CD4-positive, alpha-beta memory T cell (primary cell): ENCODE measurements at regions not wholly inside any gene's neighbourhood (a gene's known extent, or its start where the extent isn't known, plus 50 kb on each side); places are given as distances from the start of the nearest gene placed in this dataset.
"Not testable (repeated sequence)": the region's sequence is repeated elsewhere in the genome, so short reads cannot be mapped to it uniquely, and the experiment has no call there.

Source experiments
- CTCF ChIA-PET: fragments of 350-600 bp; sonication (Branson Sonifier 250); formaldehyde crosslinking; loops from one replicate; lab custom pipeline; 2021; ENCODE audit warnings: inconsistent platforms; ENCODE audit not compliant: partially characterized antibody; lab: Charles Lee
- POLR2A ChIA-PET: fragments of 350-600 bp; sonication (Branson Sonifier 250); formaldehyde crosslinking; loops from one replicate; lab custom pipeline; 2021; ENCODE audit not compliant: partially characterized antibody; lab: Charles Lee
- DNase-seq, 5 donors: peaks; one replicate each; pipeline versions ENCODE4 v3.0.0 to v3.0.0-alpha.2; 2020 to 2022; ENCODE audit warnings: mixed read lengths in 1 of 5
- H3K27ac ChIP-seq: one replicate; pipeline ENCODE4 v1.7.0; 2013; ENCODE audit warnings: low read depth, low read length
- H3K27me3 ChIP-seq: 2 replicates; pipeline ENCODE4 v1.7.0; 2013; ENCODE audit warnings: mild to moderate bottlenecking, low read length, moderate library complexity; ENCODE audit not compliant: insufficient read depth
- H3K36me3 ChIP-seq: 2 replicates; pipeline ENCODE4 v1.7.0; 2013; ENCODE audit warnings: mild to moderate bottlenecking, low read length, moderate library complexity; ENCODE audit not compliant: insufficient read depth
- H3K4me1 ChIP-seq: 2 replicates; pipeline ENCODE4 v1.7.0; 2013; ENCODE audit warnings: mild to moderate bottlenecking, low read length, moderate library complexity; ENCODE audit not compliant: insufficient read depth
- H3K4me3 ChIP-seq, 2 donors: one replicate each; pipeline ENCODE4 v1.7.0; 2013; ENCODE audit warnings: low read length in 2 of 2, mild to moderate bottlenecking in 1 of 2
- H3K9me3 ChIP-seq, 2 donors: one replicate each; pipeline ENCODE4 v1.7.0; 2013; ENCODE audit warnings: low read length in 2 of 2, control low read depth in 1 of 2; ENCODE audit not compliant: control insufficient read depth in 1 of 2
- H3K27ac Mint-ChIP-seq, 7 donors: one replicate each; pipeline ENCODE4 v1.8.0; 2020 to 2021; ENCODE audit warnings: mixed read lengths in 7 of 7, mild to moderate bottlenecking in 6 of 7, inconsistent platforms in 3 of 7, moderate library complexity in 3 of 7
- H3K27me3 Mint-ChIP-seq, 2 donors: one replicate each; pipeline ENCODE4 v1.8.0; 2020 to 2021; ENCODE audit warnings: mixed read lengths in 2 of 2
- H3K36me3 Mint-ChIP-seq, 2 donors: one replicate each; pipeline ENCODE4 v1.8.0; 2020 to 2021; ENCODE audit warnings: mixed read lengths in 2 of 2, inconsistent platforms in 1 of 2, mild to moderate bottlenecking in 1 of 2
- H3K4me1 Mint-ChIP-seq, 4 donors: one replicate each; pipeline ENCODE4 v1.8.0; 2020 to 2021; ENCODE audit warnings: mixed read lengths in 4 of 4, mild to moderate bottlenecking in 1 of 4
- H3K4me3 Mint-ChIP-seq, 8 donors: one replicate each; pipeline ENCODE4 v1.8.0; 2020 to 2021; ENCODE audit warnings: mixed read lengths in 8 of 8, mild to moderate bottlenecking in 7 of 8, moderate library complexity in 6 of 8, inconsistent platforms in 3 of 8
- H3K9me3 Mint-ChIP-seq, 8 donors: one replicate each; pipeline ENCODE4 v1.8.0; 2020 to 2021; ENCODE audit warnings: mixed read lengths in 8 of 8, mild to moderate bottlenecking in 5 of 8, inconsistent platforms in 3 of 8, moderate library complexity in 1 of 8
- intact Hi-C: fragments of 100-400 bp; cut with micrococcal nuclease; formaldehyde crosslinking; loops from one replicate; pipeline ENCODE4 v1.15.1; 2023

- H3K27me3 ChIP-seq, H3K9me3 ChIP-seq, CTCF ChIA-PET, H3K9me3 Mint-ChIP-seq, H3K36me3 Mint-ChIP-seq, H3K27ac ChIP-seq, H3K27me3 Mint-ChIP-seq, H3K4me1 ChIP-seq, POLR2A ChIA-PET, H3K4me3 ChIP-seq, H3K4me3 Mint-ChIP-seq, DNase-seq, H3K36me3 ChIP-seq, intact Hi-C loops: not testable (repeated sequence)
- peaks cover 4 to 12% (median 10%) of the 10 kb centered on the region in 4 donors for H3K4me1 Mint-ChIP-seq
- H3K27ac Mint-ChIP-seq = peak overlapping the region in 1 of 7 donors; percentile 4
These were observed 113.9 kb upstream of the ALDH3B2 start for GRCh38 chr11:67788341-67788695.

- H3K27ac ChIP-seq, intact Hi-C loops, H3K4me3 ChIP-seq, CTCF ChIA-PET, H3K4me3 Mint-ChIP-seq, H3K9me3 Mint-ChIP-seq, POLR2A ChIA-PET, H3K36me3 Mint-ChIP-seq, H3K4me1 ChIP-seq, H3K36me3 ChIP-seq, H3K27me3 ChIP-seq, H3K9me3 ChIP-seq, DNase-seq, H3K27me3 Mint-ChIP-seq: not testable (repeated sequence)
- peaks cover 4 to 12% (median 10%) of the 10 kb centered on the region in 4 donors for H3K4me1 Mint-ChIP-seq
- peak overlapping the region in 1 of 7 donors; percentile 4 for H3K27ac Mint-ChIP-seq
These were observed 113.4 kb upstream of the ALDH3B2 start for GRCh38 chr11:67787681-67788340.

GRCh38 chr11:67781967-67782366 lies 107.5 kb upstream of the ALDH3B2 start:
- DNase-seq, CTCF ChIA-PET, H3K4me1 ChIP-seq, H3K4me1 Mint-ChIP-seq, H3K27ac ChIP-seq, POLR2A ChIA-PET, H3K4me3 Mint-ChIP-seq, H3K4me3 ChIP-seq, H3K27me3 ChIP-seq, H3K9me3 Mint-ChIP-seq, intact Hi-C loops, H3K27ac Mint-ChIP-seq, H3K36me3 ChIP-seq, H3K36me3 Mint-ChIP-seq, H3K9me3 ChIP-seq: not testable (repeated sequence)
- peaks cover 7 to 21% of the 10 kb centered on the region in 2 donors for H3K27me3 Mint-ChIP-seq

- intact Hi-C loops, H3K4me3 Mint-ChIP-seq: not testable (repeated sequence)
These were observed 107.1 kb upstream of the ALDH3B2 start for GRCh38 chr11:67781506-67781905.

GRCh38 chr11:67780056-67780455 lies 105.6 kb upstream of the ALDH3B2 start:
- Histone ChIP-seq H3K4me1 (no peaks in the 10 kb centered on the region), H3K36me3 (no peaks in the 10 kb centered on the region), H3K27me3 (no peaks in the 10 kb centered on the region), H3K4me3 (no peak overlapping the region), H3K9me3 (no peaks in the 10 kb centered on the region), H3K27ac (no peak overlapping the region)
- no peak for DNase-seq
- Mint-ChIP-seq H3K36me3 (no peaks in the 10 kb centered on the region), H3K9me3 (no peaks in the 10 kb centered on the region), H3K27ac (no peak overlapping the region), H3K27me3 (peaks cover 15 to 30% of the 10 kb centered on the region in 2 donors), H3K4me1 (no peaks in the 10 kb centered on the region), H3K4me3 (no peak overlapping the region)
- intact Hi-C loops = no loop called here
- ChIA-PET CTCF (no interaction called here), POLR2A (no interaction called here)

More at GRCh38 chr11:67781506-67781905, 107.1 kb upstream of the ALDH3B2 start:
- H3K27ac ChIP-seq, H3K36me3 ChIP-seq, H3K4me1 Mint-ChIP-seq, POLR2A ChIA-PET, H3K36me3 Mint-ChIP-seq, CTCF ChIA-PET, H3K9me3 ChIP-seq, DNase-seq, H3K27ac Mint-ChIP-seq, H3K9me3 Mint-ChIP-seq, H3K27me3 ChIP-seq, H3K4me3 ChIP-seq, H3K4me1 ChIP-seq: not testable (repeated sequence)
- peaks cover 7 to 21% of the 10 kb centered on the region in 2 donors for H3K27me3 Mint-ChIP-seq

GRCh38 chr11:67779189-67779875 lies 104.9 kb upstream of the ALDH3B2 start:
- POLR2A ChIA-PET, H3K4me3 Mint-ChIP-seq, H3K9me3 ChIP-seq, CTCF ChIA-PET, H3K36me3 Mint-ChIP-seq, H3K9me3 Mint-ChIP-seq, H3K27ac Mint-ChIP-seq, H3K27me3 ChIP-seq, DNase-seq, H3K27ac ChIP-seq, intact Hi-C loops, H3K4me3 ChIP-seq, H3K4me1 Mint-ChIP-seq, H3K4me1 ChIP-seq, H3K36me3 ChIP-seq: not testable (repeated sequence)
- peaks cover 20 to 36% of the 10 kb centered on the region in 2 donors for H3K27me3 Mint-ChIP-seq

GRCh38 chr11:67776852-67777520 lies 102.6 kb upstream of the ALDH3B2 start:
- peaks cover 24 to 36% of the 10 kb centered on the region in 2 donors for H3K27me3 Mint-ChIP-seq
- H3K4me3 Mint-ChIP-seq = no peak overlapping the region

More at GRCh38 chr11:67776852-67777520, 102.6 kb upstream of the ALDH3B2 start:
- Histone ChIP-seq H3K36me3 (no peaks in the 10 kb centered on the region), H3K4me1 (no peaks in the 10 kb centered on the region), H3K27me3 (no peaks in the 10 kb centered on the region), H3K27ac (no peak overlapping the region), H3K9me3 (no peaks in the 10 kb centered on the region), H3K4me3 (no peak overlapping the region)
- H3K36me3 Mint-ChIP-seq = no peaks in the 10 kb centered on the region
- ChIA-PET CTCF (no interaction called here), POLR2A (no interaction called here)
- H3K9me3 Mint-ChIP-seq = no peaks in the 10 kb centered on the region
- intact Hi-C loops = no loop called here
- H3K4me1 Mint-ChIP-seq = no peaks in the 10 kb centered on the region
- no peak for DNase-seq
- H3K27ac Mint-ChIP-seq = no peak overlapping the region
